Natural killer cell (primary cell): ENCODE measurements at regions not wholly inside any gene's neighbourhood (a gene's known extent, or its start where the extent isn't known, plus 50 kb on each side); places are given as distances from the start of the nearest gene placed in this dataset.

Experiments used
- ATAC-seq, 3 donors: fragments of 150-1000 bp in 2 of 3; fragments of 200-7000 bp in 1 of 3; cut with Tn5 transposase; 1 replicate in 1 of 3; 2 replicates in 2 of 3; pipeline ENCODE4 v1.10.0; 2021; ENCODE audit warnings: mild to moderate bottlenecking in 2 of 3, moderate library complexity in 2 of 3
- DNase-seq, 2 donors: peaks; one replicate each; pipeline versions ENCODE4 v3.0.0 to v3.0.0-alpha.2; 2013 to 2021; ENCODE audit warnings: mixed read lengths in 1 of 2
- H3K27ac ChIP-seq: one replicate; pipeline ENCODE4 v1.5.1; 2013; ENCODE audit warnings: mild to moderate bottlenecking, low read length
- H3K27me3 ChIP-seq: one replicate; pipeline ENCODE4 v1.6.1; 2013; ENCODE audit warnings: low read length; ENCODE audit not compliant: control insufficient read depth, insufficient read depth
- H3K36me3 ChIP-seq: one replicate; pipeline ENCODE4 v1.6.1; 2013; ENCODE audit warnings: low read length; ENCODE audit not compliant: control insufficient read depth, insufficient read depth
- H3K4me1 ChIP-seq: one replicate; pipeline ENCODE4 v1.6.1; 2013; ENCODE audit warnings: low read length; ENCODE audit not compliant: control insufficient read depth, insufficient read depth
- H3K4me3 ChIP-seq: one replicate; pipeline ENCODE4 v1.5.1; 2013; ENCODE audit warnings: low read length
- H3K9me3 ChIP-seq: one replicate; pipeline ENCODE4 v1.6.1; 2013; ENCODE audit warnings: low read length; ENCODE audit not compliant: control insufficient read depth, insufficient read depth
- H3K27ac Mint-ChIP-seq, 2 donors: one replicate each; pipeline ENCODE4 v1.8.0; 2022; ENCODE audit warnings: mild to moderate bottlenecking in 2 of 2, mixed read lengths in 2 of 2, moderate library complexity in 1 of 2
- H3K27me3 Mint-ChIP-seq, 2 donors: one replicate each; pipeline ENCODE4 v1.8.0; 2022; ENCODE audit warnings: low read depth in 2 of 2, mixed read lengths in 2 of 2
- H3K36me3 Mint-ChIP-seq: one replicate; pipeline ENCODE4 v1.8.0; 2022; ENCODE audit warnings: mixed read lengths
- H3K4me1 Mint-ChIP-seq, 2 donors: one replicate each; pipeline ENCODE4 v1.8.0; 2022; ENCODE audit warnings: mixed read lengths in 2 of 2
- H3K4me3 Mint-ChIP-seq: one replicate; pipeline ENCODE4 v1.8.0; 2022; ENCODE audit warnings: mild to moderate bottlenecking, moderate library complexity, mixed read lengths
- H3K9me3 Mint-ChIP-seq, 2 donors: one replicate each; pipeline ENCODE4 v1.8.0; 2022; ENCODE audit warnings: mixed read lengths in 2 of 2
- CTCF ChIP-seq: fragments of 200-600 bp; IDR thresholded peaks from one replicate; pipeline ENCODE4 v1.8.0; 2022; ENCODE audit warnings: antibody characterized with exemption
- WGBS: methylation state at CpG from one replicate; pipeline ENCODE4 v1.1.7; 2013; ENCODE audit warnings: missing lambda C conversion rate; ENCODE audit not compliant: insufficient coverage; 5-methylcytosine and 5-hydroxymethylcytosine counted together
- intact Hi-C: fragments of 100-400 bp; cut with micrococcal nuclease; formaldehyde crosslinking; loops from one replicate; pipeline ENCODE4 v1.14.2; 2022

- H3K9me3 ChIP-seq = no peaks in the 10 kb centered on the region
- no peak overlapping the region for H3K27ac Mint-ChIP-seq
- WGBS = 85% methylated on average over 5 of the region's 7 CpGs
- no peak overlapping the region for H3K27ac ChIP-seq
- H3K4me3 Mint-ChIP-seq = no peak overlapping the region
- no peaks in the 10 kb centered on the region for H3K27me3 Mint-ChIP-seq
- ATAC-seq (no peak), DNase-seq (no peak)
- H3K9me3 Mint-ChIP-seq = no peaks in the 10 kb centered on the region
- H3K36me3 Mint-ChIP-seq = no peaks in the 10 kb centered on the region
- no peaks in the 10 kb centered on the region for H3K27me3 ChIP-seq
- no peaks in the 10 kb centered on the region for H3K36me3 ChIP-seq
- H3K4me1 Mint-ChIP-seq = no peaks in the 10 kb centered on the region
- H3K4me1 ChIP-seq = no peaks in the 10 kb centered on the region
- no peak overlapping the region for H3K4me3 ChIP-seq
- no peak for TF ChIP-seq CTCF
- intact Hi-C loops = no loop called here
Measured at GRCh38 chr2:608711-609110, 68.5 kb downstream of the TMEM18 start.

- intact Hi-C loops = no loop called here
- H3K9me3 Mint-ChIP-seq = no peaks in the 10 kb centered on the region
- no peaks in the 10 kb centered on the region for H3K36me3 ChIP-seq
- H3K27ac ChIP-seq = no peak overlapping the region
- H3K36me3 Mint-ChIP-seq = no peaks in the 10 kb centered on the region
- no peaks in the 10 kb centered on the region for H3K27me3 Mint-ChIP-seq
- no peak for TF ChIP-seq CTCF
- ATAC-seq (no peak), DNase-seq (no peak)
- no peaks in the 10 kb centered on the region for H3K4me1 Mint-ChIP-seq
- no peaks in the 10 kb centered on the region for H3K9me3 ChIP-seq
- WGBS = 67% methylated on average over 6 of the region's 6 CpGs
- no peak overlapping the region for H3K4me3 Mint-ChIP-seq
- no peaks in the 10 kb centered on the region for H3K4me1 ChIP-seq
- H3K27ac Mint-ChIP-seq = no peak overlapping the region
- H3K27me3 ChIP-seq = no peaks in the 10 kb centered on the region
- no peak overlapping the region for H3K4me3 ChIP-seq
Measured at GRCh38 chr2:608297-608696, 68.9 kb downstream of the TMEM18 start.

- intact Hi-C loops = no loop called here
- TF ChIP-seq CTCF = no peak
- Mint-ChIP-seq H3K4me1 (no peaks in the 10 kb centered on the region), H3K27ac (no peak overlapping the region), H3K36me3 (no peaks in the 10 kb centered on the region), H3K4me3 (no peak overlapping the region), H3K9me3 (no peaks in the 10 kb centered on the region), H3K27me3 (no peaks in the 10 kb centered on the region)
- Histone ChIP-seq H3K4me1 (no peaks in the 10 kb centered on the region), H3K36me3 (no peaks in the 10 kb centered on the region), H3K27me3 (no peaks in the 10 kb centered on the region), H3K9me3 (no peaks in the 10 kb centered on the region), H3K27ac (no peak overlapping the region), H3K4me3 (no peak overlapping the region)
- DNase-seq = no peak
- 64% methylated on average over 4 of the region's 4 CpGs for WGBS
- ATAC-seq = no peak
Measured at GRCh38 chr2:607709-608108, 69.5 kb downstream of the TMEM18 start.

- H3K27me3 Mint-ChIP-seq = no peaks in the 10 kb centered on the region
- Histone ChIP-seq H3K4me1 (no peaks in the 10 kb centered on the region), H3K27ac (no peak overlapping the region), H3K9me3 (no peaks in the 10 kb centered on the region), H3K36me3 (no peaks in the 10 kb centered on the region), H3K27me3 (no peaks in the 10 kb centered on the region), H3K4me3 (no peak overlapping the region)
- 82% methylated on average over 9 of the region's 9 CpGs for WGBS
- no peak overlapping the region for H3K4me3 Mint-ChIP-seq
- intact Hi-C loops = no loop called here
- no peak for DNase-seq
- no peaks in the 10 kb centered on the region for H3K36me3 Mint-ChIP-seq
- no peaks in the 10 kb centered on the region for H3K4me1 Mint-ChIP-seq
- H3K27ac Mint-ChIP-seq = no peak overlapping the region
- ATAC-seq = no peak
- no peak for TF ChIP-seq CTCF
- H3K9me3 Mint-ChIP-seq = no peaks in the 10 kb centered on the region
Measured at GRCh38 chr2:607172-607571, 70.0 kb downstream of the TMEM18 start.
